HG03025 (cell line): ENCODE measurements at regions not wholly inside any gene's neighbourhood (a gene's known extent, or its start where the extent isn't known, plus 50 kb on each side); places are given as distances from the start of the nearest gene placed in this dataset.
"Not testable (repeated sequence)": the region's sequence is repeated elsewhere in the genome, so short reads cannot be mapped to it uniquely, and the experiment has no call there.

ENCODE experiments used
- ATAC-seq: cut with Tn5 transposase; IDR thresholded peaks from one replicate; pipeline ENCODE4 v1.9.1; 2021; ENCODE audit warnings: mild to moderate bottlenecking, moderate library complexity; ENCODE audit not compliant: unreplicated experiment, low FRiP score

- ATAC-seq = no peak
These were observed 75.9 kb upstream of the MRPS6 start for GRCh38 chr21:33997436-33997835.

- ATAC-seq = no peak
These were observed 78.8 kb upstream of the ATP5PO start for GRCh38 chr21:33994373-33994772.

- no peak for ATAC-seq
These were observed 78.0 kb upstream of the ATP5PO start for GRCh38 chr21:33993286-33994231.

DNA sequence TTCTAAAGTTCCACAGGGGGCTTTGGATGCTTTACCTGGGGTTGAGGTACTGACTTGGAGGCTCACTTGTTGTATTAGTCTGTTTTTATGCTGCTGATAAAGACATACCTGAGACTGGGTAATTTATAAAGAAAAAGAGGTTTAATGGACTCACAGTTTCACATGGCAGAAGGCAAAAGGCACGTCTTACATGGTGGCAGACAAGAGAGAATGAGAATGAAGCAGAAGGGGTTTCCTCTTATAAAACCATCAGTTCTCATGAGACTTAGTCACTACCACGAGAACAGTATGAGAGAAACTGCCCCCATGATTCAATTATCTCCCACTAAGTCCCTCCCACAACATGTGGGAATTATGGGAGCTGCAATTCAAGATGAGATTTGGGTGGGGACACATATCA is 76.8 kb upstream of the ATP5PO start:
- not testable (repeated sequence) for ATAC-seq

- no peak for ATAC-seq
These were observed 75.5 kb upstream of the ATP5PO start for GRCh38 chr21:33991133-33991532.

DNA sequence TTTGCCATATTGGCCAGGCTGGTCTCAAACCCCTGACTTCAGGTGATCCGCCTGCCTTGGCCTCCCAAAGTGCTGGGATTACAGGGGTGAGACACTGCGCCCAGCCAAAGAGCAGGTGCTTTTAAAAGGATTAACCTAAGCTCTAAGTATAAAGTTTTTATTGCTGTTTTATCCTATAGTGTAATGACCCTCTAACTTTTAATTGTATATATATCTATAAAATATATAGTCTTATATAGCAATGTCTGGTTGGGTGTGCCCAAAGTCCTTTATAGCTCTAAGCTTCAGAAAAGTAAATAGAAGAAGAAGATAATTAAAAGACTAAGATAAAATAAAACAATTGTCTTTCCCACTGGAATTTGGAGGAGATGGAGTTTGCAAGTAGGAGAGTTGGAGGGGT is 73.8 kb upstream of the ATP5PO start:
- no peak for ATAC-seq

DNA sequence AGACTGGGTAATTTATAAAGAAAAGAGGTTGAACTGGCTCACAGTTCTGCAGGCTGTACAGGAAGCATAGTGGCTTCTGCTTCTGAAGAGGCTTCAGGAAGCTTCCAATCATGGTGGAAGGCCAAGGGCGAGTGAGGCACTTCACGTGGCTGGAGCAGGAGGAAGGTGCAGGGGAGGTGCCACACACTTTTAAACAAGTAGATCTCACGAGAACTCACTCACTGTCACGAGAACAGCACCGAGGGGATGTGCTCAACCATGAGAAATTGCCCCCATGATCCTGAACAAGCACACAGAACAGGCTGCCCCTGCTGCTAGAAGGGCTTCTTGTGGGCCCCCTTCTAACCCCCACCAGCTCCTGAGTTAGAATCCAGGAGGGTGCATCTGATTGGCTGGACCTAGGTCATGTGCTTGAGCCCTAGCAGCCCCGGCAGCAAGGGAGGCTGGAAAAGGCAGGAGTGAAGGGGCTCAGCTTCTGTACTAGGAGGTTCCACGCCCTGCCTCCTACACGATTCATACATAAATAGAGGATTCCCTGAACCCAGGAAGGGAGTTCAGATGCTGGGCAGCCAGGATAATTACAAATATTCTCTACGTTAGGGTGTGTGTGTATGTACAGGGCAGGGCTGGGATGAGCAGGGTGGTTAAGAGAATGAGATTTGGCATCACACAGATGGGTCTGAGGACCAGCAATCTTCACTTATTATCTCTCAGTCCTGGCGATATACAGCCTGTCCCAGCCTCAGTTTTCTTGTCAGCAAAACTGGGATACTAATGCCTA is 72.8 kb upstream of the ATP5PO start:
- ATAC-seq = no peak

- no peak for ATAC-seq
These were observed 71.9 kb upstream of the ATP5PO start for GRCh38 chr21:33987461-33987860.

- ATAC-seq = no peak
These were observed 69.8 kb upstream of the ATP5PO start for GRCh38 chr21:33985117-33986050.

DNA sequence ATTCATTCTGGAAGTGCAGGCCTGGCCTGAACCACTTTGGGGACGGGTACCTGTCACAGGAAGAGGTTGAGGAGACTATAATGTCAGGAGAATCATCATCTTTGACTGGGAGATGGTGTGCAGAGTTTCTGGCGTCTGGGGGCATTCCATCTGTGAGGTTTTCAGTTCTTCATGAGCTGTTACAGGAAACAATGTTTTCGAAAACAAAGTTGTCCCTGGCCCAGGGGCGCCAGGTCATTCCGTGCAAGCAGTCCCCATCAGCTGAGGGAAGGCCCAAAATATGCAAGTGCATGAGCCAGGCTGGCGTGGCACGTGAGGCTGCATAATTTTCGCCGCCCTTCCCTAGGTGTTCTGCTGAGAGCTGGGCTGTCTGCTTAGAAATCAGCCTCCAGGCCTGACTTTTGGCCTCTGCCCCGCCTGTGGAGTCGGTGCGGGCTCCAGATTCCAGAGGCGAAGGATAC is 68.4 kb upstream of the ATP5PO start:
- no peak for ATAC-seq

- no peak for ATAC-seq
These were observed 65.9 kb upstream of the ATP5PO start for GRCh38 chr21:33981391-33982101.

GRCh38 chr21:33980276-33980916 is 64.8 kb upstream of the ATP5PO start:
- ATAC-seq = no peak

DNA sequence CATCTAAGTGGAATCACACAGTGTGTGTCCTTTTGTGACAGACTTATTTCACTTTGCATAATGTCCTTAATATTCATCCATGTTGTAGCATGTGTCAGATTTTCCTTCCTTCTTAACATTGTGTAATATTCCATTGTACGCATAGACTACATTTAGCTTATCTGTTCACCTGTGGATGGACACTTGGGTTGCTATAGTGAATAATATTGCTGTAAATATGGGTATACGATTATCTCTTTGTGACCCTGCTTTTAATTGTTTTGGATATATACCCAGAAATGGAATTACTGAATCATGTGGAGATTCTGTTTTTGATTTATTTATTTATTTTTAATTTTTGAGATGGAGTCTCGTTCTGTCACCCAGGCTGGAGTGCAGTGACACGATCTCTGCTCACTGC is 63.0 kb upstream of the ATP5PO start:
- no peak for ATAC-seq

DNA sequence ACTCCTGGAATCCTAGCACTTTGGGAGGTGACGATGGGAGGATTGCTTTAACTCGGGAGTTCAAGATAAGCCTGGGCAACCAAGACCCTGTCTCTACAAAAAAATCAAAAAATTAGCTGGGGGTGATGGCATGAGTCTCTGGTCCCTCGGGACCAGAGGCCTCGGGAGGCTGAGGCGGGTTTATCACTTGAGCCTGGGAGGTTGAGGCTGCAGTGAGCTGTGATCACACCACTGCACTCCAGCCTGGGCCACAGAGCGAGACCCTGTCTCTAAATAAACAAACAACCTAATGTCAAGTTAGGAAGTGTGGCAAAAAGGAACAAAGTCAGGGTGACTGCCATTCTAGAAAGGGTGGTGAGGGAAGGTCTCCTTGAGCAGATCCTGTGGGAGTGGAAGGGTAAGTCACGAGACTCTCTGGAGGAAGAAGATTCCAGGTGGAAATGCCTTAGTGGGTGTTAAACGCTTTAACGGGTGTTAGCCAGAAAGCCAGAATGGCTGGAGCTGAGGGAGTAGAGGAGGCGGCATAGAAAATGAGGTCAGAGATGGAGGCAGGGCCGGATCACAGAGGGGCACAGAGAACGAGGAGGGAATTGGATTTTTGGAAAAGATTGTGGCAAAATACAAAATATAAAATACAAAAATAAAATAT is 62.2 kb upstream of the ATP5PO start:
- ATAC-seq = no peak

- no peak for ATAC-seq
These were observed 61.6 kb upstream of the ATP5PO start for GRCh38 chr21:33977017-33977720.

DNA sequence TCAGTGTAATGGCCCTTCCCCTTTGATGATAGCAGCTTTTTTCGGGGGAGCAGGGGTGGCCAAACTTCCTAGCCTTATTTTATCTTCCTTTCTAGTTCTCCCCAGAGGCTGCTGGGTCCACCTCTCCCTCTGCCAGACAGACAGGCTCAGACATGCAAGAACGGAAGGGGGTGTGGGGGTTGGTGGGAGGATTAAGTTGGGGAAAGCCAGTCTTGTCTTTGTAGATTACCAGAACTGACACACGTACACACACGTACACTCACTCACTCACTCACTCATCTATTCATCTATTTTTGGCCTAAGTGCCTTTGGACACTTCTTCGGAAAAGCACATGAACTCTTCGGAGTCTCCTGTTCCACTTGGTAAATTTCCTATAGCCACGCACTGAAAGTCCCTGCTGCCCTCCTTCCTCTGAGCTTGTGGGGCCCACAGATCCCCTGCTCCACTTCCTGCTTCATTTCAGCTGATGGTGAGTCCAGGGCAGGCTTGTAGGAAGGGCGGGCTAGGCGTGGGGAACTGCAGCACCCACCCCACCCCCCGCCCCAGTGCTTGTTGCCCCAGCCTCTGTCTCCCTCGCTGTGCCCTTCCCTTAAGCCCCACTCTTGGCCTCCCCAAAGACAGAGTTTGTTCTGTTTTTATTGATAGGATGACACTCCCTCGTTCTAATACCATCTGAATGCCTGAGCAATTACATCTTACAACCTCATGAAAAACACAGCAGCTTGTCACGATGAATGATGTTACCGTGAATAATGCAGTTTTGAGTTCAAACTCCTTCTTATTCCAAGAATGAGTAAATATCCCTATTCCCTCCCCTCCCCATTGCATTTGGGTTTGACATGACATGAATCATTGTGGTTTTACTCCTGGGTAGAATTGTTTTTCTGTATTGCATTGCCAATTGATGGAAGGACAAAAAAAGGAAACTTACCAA is 60.7 kb upstream of the ATP5PO start:
- ATAC-seq = peak; percentile 25

DNA sequence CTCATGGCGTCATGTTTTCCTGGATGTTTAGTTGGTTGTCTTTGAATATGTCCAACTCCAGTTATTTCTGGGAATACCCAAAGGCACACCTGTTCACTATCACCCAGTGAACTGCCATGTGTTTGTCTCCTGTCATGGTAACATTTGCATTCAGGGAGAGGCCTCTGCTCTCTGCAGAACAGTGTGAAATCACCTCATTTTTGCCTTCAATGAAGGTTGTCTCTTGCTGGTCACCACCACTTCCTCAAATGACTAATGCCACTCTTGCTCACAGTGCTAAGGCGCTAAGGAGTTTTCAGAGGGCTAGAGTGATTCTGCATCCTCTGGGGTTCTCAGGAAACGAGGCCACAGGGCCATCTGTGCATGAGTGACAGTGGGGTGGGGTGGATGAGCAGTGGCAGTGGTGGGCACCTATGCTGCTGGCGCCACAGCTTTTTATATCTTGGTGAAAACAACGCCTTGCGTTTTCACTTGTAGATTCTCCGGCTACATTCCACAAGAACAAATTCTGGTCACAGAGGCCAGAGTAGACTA is 60.0 kb upstream of the ATP5PO start:
- ATAC-seq = peak; percentile 68
